ENCODE measurements at regions not wholly inside any gene's neighbourhood (a gene's known extent, or its start where the extent isn't known, plus 50 kb on each side); places are given as distances from the start of the nearest gene placed in this dataset.

DNA sequence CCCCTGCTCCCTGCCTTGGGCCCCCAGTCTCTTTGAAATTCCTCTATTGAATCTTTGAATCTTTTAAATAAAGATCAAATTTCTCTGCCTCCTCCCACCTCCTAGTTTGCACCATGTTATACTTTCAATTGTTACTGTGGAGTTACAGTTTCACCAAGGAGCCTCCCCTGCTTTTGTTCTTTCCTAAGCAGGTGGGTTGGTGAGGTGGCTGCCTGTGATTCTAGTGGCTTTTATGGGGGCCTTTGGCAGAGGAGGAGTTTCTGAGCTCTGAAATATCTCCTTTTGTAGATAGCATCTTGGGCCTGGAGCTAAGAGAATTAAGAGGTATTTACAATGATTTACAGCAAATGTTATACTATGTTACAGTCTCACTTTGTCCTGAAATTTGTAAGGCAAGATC, 133.8 kb upstream of the STX18 start:
- TF ChIP-seq CTCF (IDR thresholded peaks at IDR 0.05; ENCODE audit: insufficient read depth, low read depth, low read length, missing control alignments) = no peak

DNA sequence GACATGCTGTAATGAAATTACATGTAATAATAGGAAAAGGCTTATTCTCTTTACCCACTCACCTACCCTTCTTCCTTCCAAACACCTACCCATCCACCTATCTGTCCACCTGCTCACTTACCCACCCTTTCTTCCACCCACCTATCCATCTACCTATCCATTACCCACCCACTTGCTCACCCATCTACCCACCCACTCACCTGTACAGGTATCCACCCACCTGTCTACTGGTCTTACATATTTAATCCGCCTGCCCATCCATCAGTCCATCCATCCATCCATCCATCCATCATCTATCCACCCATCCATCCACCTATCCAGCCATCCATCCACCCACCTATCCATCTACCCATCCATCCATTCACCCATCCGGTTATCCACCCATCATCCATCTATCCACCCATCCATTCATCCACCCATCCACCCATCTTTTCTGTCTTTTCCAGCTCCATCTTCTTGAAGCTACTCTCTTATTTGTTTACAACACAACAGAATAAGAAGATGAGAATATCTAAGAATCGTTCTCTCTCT, 133.3 kb upstream of the STX18 start:
- H3K4me3 ChIP-seq (ENCODE audit: low read length) = no peak overlapping the region
- DNase-seq (ENCODE audit: low read depth) = no peak
- TF ChIP-seq CTCF (IDR thresholded peaks at IDR 0.05; ENCODE audit: insufficient read depth, low read depth, low read length, missing control alignments) = no peak

More for the DNA sequence above, 133.8 kb upstream of the STX18 start:
- no peak overlapping the region for H3K4me3 ChIP-seq (ENCODE audit: low read length)
- no peak for DNase-seq (ENCODE audit: low read depth)

DNA sequence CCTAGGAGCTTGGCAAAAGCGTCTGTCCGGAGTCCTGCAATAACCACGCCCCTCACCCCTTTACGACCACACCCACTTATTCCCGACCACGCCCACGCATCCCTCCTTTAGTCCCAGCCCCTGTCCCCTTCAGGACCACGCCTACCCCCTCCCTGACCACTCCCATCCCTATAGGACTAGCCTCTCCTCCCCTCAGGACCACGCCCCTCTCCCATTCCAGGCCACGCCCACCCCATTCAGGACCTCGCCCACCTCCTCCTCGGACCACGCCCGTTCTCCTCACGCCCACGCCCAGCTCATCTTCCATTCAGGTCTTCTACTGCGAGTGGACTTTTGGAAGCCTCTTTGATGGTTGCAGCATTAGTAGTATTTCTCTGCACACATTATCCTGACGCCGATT, 131.2 kb upstream of the STX18 start:
- peak; percentile 24 for DNase-seq (ENCODE audit: low read depth)
- TF ChIP-seq CTCF (IDR thresholded peaks at IDR 0.05; ENCODE audit: insufficient read depth, low read depth, low read length, missing control alignments) = no peak
- H3K4me3 ChIP-seq (ENCODE audit: low read length) = no peak overlapping the region

DNA sequence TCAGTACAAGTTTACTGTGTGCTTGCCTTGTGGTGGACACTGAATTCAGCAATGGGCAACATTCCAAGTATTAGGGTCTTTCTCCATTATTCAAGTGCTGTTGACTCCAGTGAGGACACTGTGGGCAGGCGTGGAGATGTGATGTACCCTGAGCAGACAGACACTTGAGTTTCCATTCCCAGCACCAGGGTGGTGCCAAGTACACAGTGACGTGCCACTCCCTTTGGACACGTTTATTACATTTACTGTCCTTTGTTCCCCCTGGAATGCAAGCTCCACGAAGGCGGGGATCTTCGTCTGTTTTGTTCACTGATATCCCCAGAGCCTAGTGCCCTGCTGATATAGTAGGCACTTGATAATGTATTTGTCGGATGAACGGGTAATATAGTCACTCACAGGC, 130.6 kb upstream of the STX18 start:
- no peak for TF ChIP-seq CTCF (IDR thresholded peaks at IDR 0.05; ENCODE audit: insufficient read depth, low read depth, low read length, missing control alignments)
- DNase-seq (ENCODE audit: low read depth) = no peak
- no peak overlapping the region for H3K4me3 ChIP-seq (ENCODE audit: low read length)

DNA sequence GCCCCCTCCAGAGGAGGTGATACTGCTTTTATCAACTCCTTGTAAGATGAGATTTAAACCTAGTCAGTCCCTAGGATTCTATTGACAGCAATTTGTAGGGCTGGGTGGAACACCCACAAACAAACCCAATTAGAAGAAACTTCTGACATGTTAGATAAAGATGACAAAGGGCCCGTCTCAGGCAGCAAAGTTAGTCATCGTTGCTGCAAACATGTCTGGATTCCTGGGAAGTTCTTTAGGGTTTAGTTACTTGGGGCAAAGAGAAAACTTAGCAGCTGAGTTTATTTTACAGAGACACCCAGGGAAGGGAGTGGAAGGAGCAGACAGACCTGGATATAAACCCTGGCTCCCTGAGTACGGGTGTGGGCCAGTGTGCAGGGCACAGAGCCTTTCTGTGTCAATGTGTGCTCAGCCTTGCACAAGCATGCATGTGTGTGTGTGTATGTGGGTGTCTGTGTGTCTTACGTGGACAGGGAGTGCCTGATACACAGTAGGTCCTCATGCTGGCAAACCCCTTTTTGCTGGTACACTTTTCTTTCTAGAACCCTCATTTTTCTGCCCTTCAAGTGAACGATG, 130.0 kb upstream of the STX18 start:
- no peak overlapping the region for H3K4me3 ChIP-seq (ENCODE audit: low read length)
- no peak for DNase-seq (ENCODE audit: low read depth)
- no peak for TF ChIP-seq CTCF (IDR thresholded peaks at IDR 0.05; ENCODE audit: insufficient read depth, low read depth, low read length, missing control alignments)

DNA sequence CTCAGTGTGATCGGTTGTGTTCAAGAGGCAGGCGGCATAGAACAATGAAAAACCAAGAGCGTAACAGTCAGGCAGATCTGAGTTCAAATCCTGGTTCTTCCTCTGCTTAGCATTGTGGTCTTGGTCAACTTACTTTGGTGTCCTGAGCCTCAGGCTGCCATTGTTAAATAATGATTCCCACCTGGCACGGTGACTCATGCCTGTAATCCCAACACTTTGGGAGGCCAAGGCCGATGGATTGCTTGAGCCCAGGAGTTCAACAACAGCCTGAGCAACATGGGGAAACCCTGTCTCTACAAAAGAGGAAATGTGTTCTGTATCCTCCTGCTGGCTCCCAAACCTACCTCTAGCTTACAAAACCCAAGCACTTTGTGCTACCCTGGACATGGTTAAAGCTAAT, 129.0 kb upstream of the STX18 start:
- DNase-seq (ENCODE audit: low read depth) = peak; percentile 8
- no peak for TF ChIP-seq CTCF (IDR thresholded peaks at IDR 0.05; ENCODE audit: insufficient read depth, low read depth, low read length, missing control alignments)

More for the DNA sequence above, 129.0 kb upstream of the STX18 start:
- no peak overlapping the region for H3K4me3 ChIP-seq (ENCODE audit: low read length)
